ENCODE measurements at regions not wholly inside any gene's neighbourhood (a gene's known extent, or its start where the extent isn't known, plus 50 kb on each side); places are given as distances from the start of the nearest gene placed in this dataset.

GRCh38 chr14:29149798-29150197 is 383.2 kb downstream of the FOXG1 start:
- H3K79me2 ChIP-seq (ENCODE audit: control insufficient read depth, insufficient read depth, low read length, unreplicated experiment) = no peaks in the 10 kb centered on the region
- H3K27ac ChIP-seq (ENCODE audit: low read depth, low read length) = no peak overlapping the region
- no peaks in the 10 kb centered on the region for H3K36me3 ChIP-seq (ENCODE audit: insufficient read depth, low read length)
- H3K4me1 ChIP-seq (ENCODE audit: control insufficient read depth, insufficient read depth, low read length, unreplicated experiment) = peaks cover 7% of the 10 kb centered on the region
- no peaks in the 10 kb centered on the region for H3K27me3 ChIP-seq (ENCODE audit: insufficient read depth, low read length)
- H3K4me3 ChIP-seq (ENCODE audit: low read depth, low read length) = no peak overlapping the region
- H2AFZ ChIP-seq (ENCODE audit: low read length, unreplicated experiment) = no peak overlapping the region

GRCh38 chr14:29150659-29151058 is 384.1 kb downstream of the FOXG1 start:
- Histone ChIP-seq H2AFZ (ENCODE audit: low read length, unreplicated experiment) (no peak overlapping the region), H3K79me2 (ENCODE audit: control insufficient read depth, insufficient read depth, low read length, unreplicated experiment) (no peaks in the 10 kb centered on the region), H3K36me3 (ENCODE audit: insufficient read depth, low read length) (no peaks in the 10 kb centered on the region), H3K27ac (ENCODE audit: low read depth, low read length) (no peak overlapping the region), H3K4me3 (ENCODE audit: low read depth, low read length) (no peak overlapping the region), H3K27me3 (ENCODE audit: insufficient read depth, low read length) (no peaks in the 10 kb centered on the region), H3K4me1 (ENCODE audit: control insufficient read depth, insufficient read depth, low read length, unreplicated experiment) (no peaks in the 10 kb centered on the region)

DNA sequence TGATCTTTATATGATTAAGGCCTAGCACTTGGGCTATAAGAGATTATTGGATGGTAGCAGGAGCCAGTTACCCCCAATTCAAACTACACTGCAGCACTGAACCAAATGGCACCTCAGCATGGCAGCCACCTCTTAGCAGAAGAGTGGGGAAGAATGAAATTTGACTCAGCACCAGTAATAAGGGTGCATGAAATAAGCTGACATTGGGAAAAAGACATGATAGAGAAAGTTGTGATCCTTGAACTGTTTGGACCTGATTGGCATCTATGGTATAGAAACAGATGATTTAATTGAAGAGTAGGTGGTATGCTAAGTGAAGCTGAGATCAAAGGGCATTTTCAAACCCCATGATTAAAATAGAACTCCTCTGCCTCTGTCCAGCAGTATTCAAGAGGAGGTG is 389.5 kb downstream of the FOXG1 start:
- no peak overlapping the region for H2AFZ ChIP-seq (ENCODE audit: low read length, unreplicated experiment)
- no peaks in the 10 kb centered on the region for H3K4me1 ChIP-seq (ENCODE audit: control insufficient read depth, insufficient read depth, low read length, unreplicated experiment)
- no peak overlapping the region for H3K27ac ChIP-seq (ENCODE audit: low read depth, low read length)
- no peaks in the 10 kb centered on the region for H3K27me3 ChIP-seq (ENCODE audit: insufficient read depth, low read length)
- H3K4me3 ChIP-seq (ENCODE audit: low read depth, low read length) = no peak overlapping the region
- no peaks in the 10 kb centered on the region for H3K79me2 ChIP-seq (ENCODE audit: control insufficient read depth, insufficient read depth, low read length, unreplicated experiment)
- no peaks in the 10 kb centered on the region for H3K36me3 ChIP-seq (ENCODE audit: insufficient read depth, low read length)

DNA sequence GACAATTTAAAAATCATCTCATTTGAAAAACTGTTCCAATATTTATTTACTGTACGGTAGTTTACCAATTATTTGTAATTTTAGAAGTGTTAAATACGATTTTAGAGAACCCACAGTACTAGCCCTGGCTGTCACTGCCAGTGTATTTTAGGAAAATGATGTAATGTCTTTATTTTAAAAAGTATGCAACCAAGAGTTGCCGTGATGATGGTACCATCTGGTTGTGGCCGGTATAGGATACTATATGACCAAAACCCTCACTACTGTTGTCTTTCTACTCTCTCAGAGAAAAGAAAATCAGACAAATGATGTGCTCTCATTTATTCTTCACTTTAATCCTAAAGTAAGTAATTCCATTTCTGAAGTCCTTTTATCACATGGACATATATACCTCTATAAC is 395.0 kb downstream of the FOXG1 start:
- Histone ChIP-seq H3K4me3 (ENCODE audit: low read depth, low read length) (no peak overlapping the region), H3K27me3 (ENCODE audit: insufficient read depth, low read length) (no peaks in the 10 kb centered on the region), H3K79me2 (ENCODE audit: control insufficient read depth, insufficient read depth, low read length, unreplicated experiment) (no peaks in the 10 kb centered on the region), H3K36me3 (ENCODE audit: insufficient read depth, low read length) (no peaks in the 10 kb centered on the region), H2AFZ (ENCODE audit: low read length, unreplicated experiment) (peak overlapping the region; percentile 23), H3K27ac (ENCODE audit: low read depth, low read length) (no peak overlapping the region), H3K4me1 (ENCODE audit: control insufficient read depth, insufficient read depth, low read length, unreplicated experiment) (no peaks in the 10 kb centered on the region)

DNA sequence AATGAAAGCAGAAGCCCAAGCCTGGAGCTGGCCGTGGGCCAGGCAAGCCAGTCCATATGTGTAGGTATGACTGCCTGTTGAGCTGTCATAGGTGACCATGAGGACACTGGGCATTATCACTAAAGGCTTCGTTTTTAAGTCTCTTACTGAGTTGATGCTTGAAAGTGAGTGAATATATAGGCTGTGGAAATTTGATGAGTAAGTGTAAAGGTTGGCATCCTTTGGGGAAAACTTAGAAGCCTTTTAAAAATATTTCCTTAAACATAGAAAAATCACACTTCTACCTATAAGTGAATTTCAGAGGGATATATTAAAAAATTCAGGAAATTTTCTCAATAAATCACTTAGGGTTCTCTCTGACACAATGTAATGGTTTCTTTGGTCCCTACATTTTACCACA is 396.5 kb downstream of the FOXG1 start:
- Histone ChIP-seq H3K4me3 (ENCODE audit: low read depth, low read length) (no peak overlapping the region), H3K79me2 (ENCODE audit: control insufficient read depth, insufficient read depth, low read length, unreplicated experiment) (no peaks in the 10 kb centered on the region), H3K36me3 (ENCODE audit: insufficient read depth, low read length) (no peaks in the 10 kb centered on the region), H3K27me3 (ENCODE audit: insufficient read depth, low read length) (no peaks in the 10 kb centered on the region), H3K27ac (ENCODE audit: low read depth, low read length) (no peak overlapping the region), H3K4me1 (ENCODE audit: control insufficient read depth, insufficient read depth, low read length, unreplicated experiment) (no peaks in the 10 kb centered on the region), H2AFZ (ENCODE audit: low read length, unreplicated experiment) (no peak overlapping the region)

DNA sequence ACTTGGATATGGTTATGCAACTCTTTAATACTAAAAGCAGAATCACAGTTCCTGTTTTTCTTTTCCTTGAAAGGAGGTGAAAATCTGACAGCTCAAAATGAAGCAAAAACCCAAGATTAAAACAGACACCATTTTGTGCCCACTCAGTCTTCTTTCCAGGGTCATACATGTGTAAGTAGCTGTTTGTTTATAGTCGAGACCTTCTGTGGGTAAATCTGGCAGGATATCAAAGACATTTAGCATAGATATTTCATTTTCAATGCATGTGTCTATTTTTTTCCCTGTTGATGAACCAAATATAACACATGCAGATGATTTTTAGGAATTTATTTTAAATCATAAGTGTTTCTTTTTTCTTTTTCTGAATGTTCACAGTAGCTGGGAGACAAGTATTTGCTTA is 398.8 kb downstream of the FOXG1 start:
- Histone ChIP-seq H3K27me3 (ENCODE audit: insufficient read depth, low read length) (no peaks in the 10 kb centered on the region), H3K4me1 (ENCODE audit: control insufficient read depth, insufficient read depth, low read length, unreplicated experiment) (no peaks in the 10 kb centered on the region), H2AFZ (ENCODE audit: low read length, unreplicated experiment) (no peak overlapping the region), H3K27ac (ENCODE audit: low read depth, low read length) (no peak overlapping the region), H3K36me3 (ENCODE audit: insufficient read depth, low read length) (no peaks in the 10 kb centered on the region), H3K79me2 (ENCODE audit: control insufficient read depth, insufficient read depth, low read length, unreplicated experiment) (no peaks in the 10 kb centered on the region), H3K4me3 (ENCODE audit: low read depth, low read length) (no peak overlapping the region)

- Histone ChIP-seq H3K27ac (ENCODE audit: low read depth, low read length) (no peak overlapping the region), H2AFZ (ENCODE audit: low read length, unreplicated experiment) (no peak overlapping the region), H3K79me2 (ENCODE audit: control insufficient read depth, insufficient read depth, low read length, unreplicated experiment) (no peaks in the 10 kb centered on the region), H3K36me3 (ENCODE audit: insufficient read depth, low read length) (no peaks in the 10 kb centered on the region), H3K4me1 (ENCODE audit: control insufficient read depth, insufficient read depth, low read length, unreplicated experiment) (no peaks in the 10 kb centered on the region), H3K4me3 (ENCODE audit: low read depth, low read length) (no peak overlapping the region), H3K27me3 (ENCODE audit: insufficient read depth, low read length) (no peaks in the 10 kb centered on the region)
Observed at GRCh38 chr14:29166507-29166906, 399.9 kb downstream of the FOXG1 start.

- H3K4me3 ChIP-seq (ENCODE audit: low read depth, low read length) = no peak overlapping the region
- H3K36me3 ChIP-seq (ENCODE audit: insufficient read depth, low read length) = no peaks in the 10 kb centered on the region
- H3K27ac ChIP-seq (ENCODE audit: low read depth, low read length) = no peak overlapping the region
Observed at GRCh38 chr14:29168149-29168548, 401.6 kb downstream of the FOXG1 start.

GRCh38 chr14:29169408-29169807 is 402.8 kb downstream of the FOXG1 start:
- Histone ChIP-seq H3K4me1 (ENCODE audit: control insufficient read depth, insufficient read depth, low read length, unreplicated experiment) (no peaks in the 10 kb centered on the region), H3K27ac (ENCODE audit: low read depth, low read length) (no peak overlapping the region), H3K36me3 (ENCODE audit: insufficient read depth, low read length) (no peaks in the 10 kb centered on the region), H3K27me3 (ENCODE audit: insufficient read depth, low read length) (no peaks in the 10 kb centered on the region), H3K4me3 (ENCODE audit: low read depth, low read length) (no peak overlapping the region), H3K79me2 (ENCODE audit: control insufficient read depth, insufficient read depth, low read length, unreplicated experiment) (no peaks in the 10 kb centered on the region), H2AFZ (ENCODE audit: low read length, unreplicated experiment) (no peak overlapping the region)

More at GRCh38 chr14:29168149-29168548, 401.6 kb downstream of the FOXG1 start:
- H2AFZ ChIP-seq (ENCODE audit: low read length, unreplicated experiment) = no peak overlapping the region
- no peaks in the 10 kb centered on the region for H3K4me1 ChIP-seq (ENCODE audit: control insufficient read depth, insufficient read depth, low read length, unreplicated experiment)
- H3K27me3 ChIP-seq (ENCODE audit: insufficient read depth, low read length) = no peaks in the 10 kb centered on the region
- no peaks in the 10 kb centered on the region for H3K79me2 ChIP-seq (ENCODE audit: control insufficient read depth, insufficient read depth, low read length, unreplicated experiment)

DNA sequence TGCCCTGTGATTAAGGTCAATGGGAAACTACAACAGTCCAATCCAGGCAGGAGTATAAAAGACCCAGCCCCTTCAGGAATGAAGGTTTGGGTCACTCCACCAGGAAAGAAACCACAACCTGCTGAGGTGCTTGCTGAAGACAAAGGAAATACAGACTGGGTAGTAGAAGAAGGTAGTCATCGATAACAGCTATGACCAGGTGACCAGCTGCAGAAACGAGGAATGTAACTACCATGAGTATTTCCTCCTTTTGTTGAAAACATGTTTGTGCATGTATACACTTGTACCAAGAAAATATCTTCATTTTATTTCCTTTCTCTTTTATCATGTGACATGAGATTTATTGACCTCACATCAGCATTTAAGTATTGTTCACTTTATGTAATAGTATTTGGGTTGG is 409.1 kb downstream of the FOXG1 start:
- Histone ChIP-seq H3K27me3 (ENCODE audit: insufficient read depth, low read length) (no peaks in the 10 kb centered on the region), H2AFZ (ENCODE audit: low read length, unreplicated experiment) (no peak overlapping the region), H3K4me1 (ENCODE audit: control insufficient read depth, insufficient read depth, low read length, unreplicated experiment) (no peaks in the 10 kb centered on the region), H3K27ac (ENCODE audit: low read depth, low read length) (no peak overlapping the region), H3K36me3 (ENCODE audit: insufficient read depth, low read length) (no peaks in the 10 kb centered on the region), H3K79me2 (ENCODE audit: control insufficient read depth, insufficient read depth, low read length, unreplicated experiment) (no peaks in the 10 kb centered on the region), H3K4me3 (ENCODE audit: low read depth, low read length) (no peak overlapping the region)

DNA sequence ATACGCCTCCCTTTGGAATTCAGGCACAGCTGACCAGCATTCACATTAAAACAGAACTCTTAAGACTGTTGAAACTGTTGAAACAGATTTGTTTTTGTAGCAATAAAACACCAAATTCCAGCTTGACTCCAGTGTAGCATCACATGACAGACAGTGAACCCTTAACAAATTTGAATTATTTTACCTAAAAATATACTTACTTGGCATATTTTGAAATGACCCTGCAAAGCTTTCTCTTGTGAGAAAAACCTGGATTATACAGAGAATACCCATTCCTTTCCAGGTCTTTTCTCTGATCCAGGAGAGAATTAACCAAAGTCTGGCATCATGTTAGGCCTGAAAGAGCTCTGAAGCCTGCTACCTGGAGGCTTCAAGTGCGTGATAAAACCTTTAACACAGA is 410.3 kb downstream of the FOXG1 start:
- Histone ChIP-seq H3K4me3 (ENCODE audit: low read depth, low read length) (no peak overlapping the region), H3K79me2 (ENCODE audit: control insufficient read depth, insufficient read depth, low read length, unreplicated experiment) (no peaks in the 10 kb centered on the region), H3K27ac (ENCODE audit: low read depth, low read length) (no peak overlapping the region), H3K4me1 (ENCODE audit: control insufficient read depth, insufficient read depth, low read length, unreplicated experiment) (no peaks in the 10 kb centered on the region), H2AFZ (ENCODE audit: low read length, unreplicated experiment) (no peak overlapping the region), H3K36me3 (ENCODE audit: insufficient read depth, low read length) (no peaks in the 10 kb centered on the region), H3K27me3 (ENCODE audit: insufficient read depth, low read length) (no peaks in the 10 kb centered on the region)

- no peak overlapping the region for H3K4me3 ChIP-seq (ENCODE audit: low read depth, low read length)
- no peak overlapping the region for H3K27ac ChIP-seq (ENCODE audit: low read depth, low read length)
- no peaks in the 10 kb centered on the region for H3K27me3 ChIP-seq (ENCODE audit: insufficient read depth, low read length)
- no peaks in the 10 kb centered on the region for H3K4me1 ChIP-seq (ENCODE audit: control insufficient read depth, insufficient read depth, low read length, unreplicated experiment)
- H2AFZ ChIP-seq (ENCODE audit: low read length, unreplicated experiment) = no peak overlapping the region
- no peaks in the 10 kb centered on the region for H3K36me3 ChIP-seq (ENCODE audit: insufficient read depth, low read length)
- H3K79me2 ChIP-seq (ENCODE audit: control insufficient read depth, insufficient read depth, low read length, unreplicated experiment) = no peaks in the 10 kb centered on the region
Observed at GRCh38 chr14:29178971-29179370, 412.4 kb downstream of the FOXG1 start.

Measured in ACC112 (cell line).